AG09319 (cell line): ENCODE measurements at regions not wholly inside any gene's neighbourhood (a gene's known extent, or its start where the extent isn't known, plus 50 kb on each side); places are given as distances from the start of the nearest gene placed in this dataset.
"Not testable (repeated sequence)": the region's sequence is repeated elsewhere in the genome, so short reads cannot be mapped to it uniquely, and the experiment has no call there.

Source experiments
- DNase-seq: peaks from one replicate; pipeline ENCODE4 v3.0.0-alpha.2; 2010; ENCODE audit warnings: low read depth; ENCODE audit errors: extremely low read depth
- TF ChIP-seq, protein P1 (sequence below): IDR thresholded peaks from 2 replicates; pipeline ENCODE4 v1.5.1; 2011; ENCODE audit warnings: low read depth, mild to moderate bottlenecking, inconsistent platforms, low read length, moderate library complexity

GRCh38 chr2:52035391-52035790 is 1003.5 kb upstream of the NRXN1 start:
- TF ChIP-seq, protein P1, sequence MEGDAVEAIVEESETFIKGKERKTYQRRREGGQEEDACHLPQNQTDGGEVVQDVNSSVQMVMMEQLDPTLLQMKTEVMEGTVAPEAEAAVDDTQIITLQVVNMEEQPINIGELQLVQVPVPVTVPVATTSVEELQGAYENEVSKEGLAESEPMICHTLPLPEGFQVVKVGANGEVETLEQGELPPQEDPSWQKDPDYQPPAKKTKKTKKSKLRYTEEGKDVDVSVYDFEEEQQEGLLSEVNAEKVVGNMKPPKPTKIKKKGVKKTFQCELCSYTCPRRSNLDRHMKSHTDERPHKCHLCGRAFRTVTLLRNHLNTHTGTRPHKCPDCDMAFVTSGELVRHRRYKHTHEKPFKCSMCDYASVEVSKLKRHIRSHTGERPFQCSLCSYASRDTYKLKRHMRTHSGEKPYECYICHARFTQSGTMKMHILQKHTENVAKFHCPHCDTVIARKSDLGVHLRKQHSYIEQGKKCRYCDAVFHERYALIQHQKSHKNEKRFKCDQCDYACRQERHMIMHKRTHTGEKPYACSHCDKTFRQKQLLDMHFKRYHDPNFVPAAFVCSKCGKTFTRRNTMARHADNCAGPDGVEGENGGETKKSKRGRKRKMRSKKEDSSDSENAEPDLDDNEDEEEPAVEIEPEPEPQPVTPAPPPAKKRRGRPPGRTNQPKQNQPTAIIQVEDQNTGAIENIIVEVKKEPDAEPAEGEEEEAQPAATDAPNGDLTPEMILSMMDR, result no peak
- no peak for DNase-seq

DNA sequence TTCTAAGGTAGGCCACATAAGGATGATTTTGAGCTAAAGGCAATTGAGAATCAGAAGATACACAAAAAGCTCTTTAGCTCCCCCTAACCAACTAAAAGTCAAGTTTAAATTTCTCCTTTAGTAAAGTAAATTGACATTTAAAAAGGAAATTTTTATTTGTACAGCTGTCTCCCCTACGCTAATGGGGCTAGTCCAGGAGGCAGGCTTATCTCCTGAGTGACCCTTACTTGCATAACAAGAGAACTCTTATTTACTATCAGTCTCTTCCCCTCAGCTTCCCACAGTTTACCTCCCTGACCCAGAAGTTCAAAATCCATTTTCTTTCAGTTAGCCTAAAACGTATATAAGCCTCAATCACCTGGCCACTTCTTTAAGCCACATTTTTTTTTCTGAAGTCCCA is 1002.8 kb upstream of the NRXN1 start:
- DNase-seq, result no peak

DNA sequence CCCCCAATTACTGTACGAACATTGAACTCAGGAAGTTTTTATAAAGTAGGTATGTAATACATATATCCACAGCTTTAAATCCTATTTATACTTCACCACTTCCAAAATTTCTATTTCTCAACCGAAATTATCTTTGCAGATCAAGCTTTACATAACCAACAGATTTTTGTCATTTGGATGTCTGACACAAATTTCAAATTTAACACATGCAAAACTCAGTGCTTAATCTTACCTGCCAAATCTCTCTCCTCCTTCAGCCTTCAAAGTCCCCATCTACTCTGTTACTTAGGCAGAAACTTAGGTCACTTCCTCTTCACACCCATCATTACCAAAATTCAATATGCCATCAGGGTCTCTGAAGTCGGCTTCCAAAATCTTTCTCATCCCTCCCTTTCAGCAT is 990.1 kb upstream of the NRXN1 start:
- TF ChIP-seq, protein P1, result no peak
- no peak for DNase-seq

More for the DNA sequence above, 1002.8 kb upstream of the NRXN1 start:
- TF ChIP-seq, protein P1, result no peak

GRCh38 chr2:52017646-52018235 is 985.8 kb upstream of the NRXN1 start:
- TF ChIP-seq, protein P1, result no peak
- no peak for DNase-seq

DNA sequence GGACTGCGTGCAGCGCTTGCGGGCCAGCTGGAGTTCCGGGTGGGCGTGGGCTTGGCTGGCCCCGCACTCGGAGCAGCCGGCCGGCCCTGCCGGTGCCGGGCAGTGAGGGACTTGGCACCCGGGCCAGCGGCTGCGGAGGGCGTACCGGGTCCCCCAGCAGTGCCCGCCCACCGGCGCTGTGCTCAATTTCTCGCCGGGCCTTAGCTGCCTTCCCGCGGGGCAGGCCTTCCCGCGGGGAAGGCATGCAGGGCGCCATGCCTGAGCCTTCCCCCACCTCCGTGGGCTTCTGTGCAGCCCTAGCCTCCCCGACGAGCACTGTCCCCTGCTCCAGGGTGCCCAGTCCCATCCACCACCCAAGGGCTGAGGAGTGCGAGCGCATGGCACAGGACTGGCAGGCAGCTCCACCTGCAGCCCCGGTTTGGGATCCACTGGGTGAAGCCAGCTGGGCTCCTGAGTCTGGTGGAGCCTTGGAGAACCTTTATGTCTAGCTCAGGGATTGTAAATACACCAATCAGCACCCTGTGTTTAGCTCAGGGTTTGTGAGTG is 975.0 kb upstream of the NRXN1 start:
- not testable (repeated sequence) for DNase-seq

DNA sequence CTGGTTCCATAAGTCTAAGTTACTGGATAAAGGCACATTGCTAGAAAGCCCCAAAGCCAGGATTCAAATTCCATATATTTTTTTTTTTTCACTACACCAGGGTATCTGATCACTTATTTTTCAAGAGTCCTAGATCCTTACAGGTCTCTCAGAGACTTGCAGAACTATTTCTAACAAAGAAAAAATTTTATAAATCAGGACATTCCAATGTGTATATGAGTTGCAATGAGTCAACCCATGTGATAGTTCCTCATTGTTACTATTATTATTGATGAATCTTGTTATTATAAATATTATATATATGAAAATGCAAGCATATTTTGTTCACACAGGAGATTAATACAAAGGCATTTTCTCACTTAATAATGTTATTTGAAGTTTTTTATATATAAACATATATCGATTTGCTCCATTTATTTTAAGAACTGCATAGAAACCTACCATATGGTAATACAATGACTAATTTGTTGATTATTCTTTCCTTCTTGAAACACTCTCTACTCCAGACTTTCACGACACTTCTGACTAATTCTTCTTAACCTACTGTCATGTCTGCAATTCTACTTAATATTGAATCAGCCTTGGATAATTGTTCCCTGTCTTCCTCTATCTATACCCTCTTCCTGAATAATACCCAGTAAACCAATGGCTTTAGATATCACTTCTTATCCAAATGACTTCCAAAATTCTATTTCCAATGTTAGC is 968.4 kb upstream of the NRXN1 start:
- DNase-seq, result no peak
- TF ChIP-seq, protein P1, result no peak

- TF ChIP-seq, protein P1, result no peak
These were observed 967.0 kb upstream of the NRXN1 start for GRCh38 chr2:51998890-51999289.

More at GRCh38 chr2:51998890-51999289, 967.0 kb upstream of the NRXN1 start:
- DNase-seq, result no peak
